BJ (cell line): ENCODE measurements at regions not wholly inside any gene's neighbourhood (a gene's known extent, or its start where the extent isn't known, plus 50 kb on each side); places are given as distances from the start of the nearest gene placed in this dataset.

Source experiments
- CTCF ChIA-PET: fragments of 350-600 bp; formaldehyde crosslinking; extraction: SDS; loops from one replicate; lab custom pipeline; 2021; ENCODE audit warnings: antibody characterized with exemption, inconsistent platforms; lab: Yijun Ruan, JAX
- POLR2A ChIA-PET: fragments of 300-600 bp; sonication (Branson Sonifier 250); formaldehyde crosslinking; extraction: SDS; loops from one replicate; lab custom pipeline; 2021; ENCODE audit warnings: antibody characterized with exemption; lab: Charles Lee
- DNase-seq: peaks from one replicate; pipeline ENCODE4 v3.0.0-alpha.2; 2011; ENCODE audit warnings: low read depth
- H3K27me3 ChIP-seq: 2 replicates; pipeline ENCODE4 v1.6.0; 2011; ENCODE audit warnings: low read length; ENCODE audit not compliant: control insufficient read depth, insufficient read depth
- H3K36me3 ChIP-seq: 2 replicates; pipeline ENCODE4 v1.5.1; 2011; ENCODE audit warnings: low read length; ENCODE audit not compliant: control insufficient read depth, insufficient read depth
- H3K4me3 ChIP-seq: 2 replicates; pipeline ENCODE4 v1.5.1; 2011; ENCODE audit warnings: low read depth, mild to moderate bottlenecking, control low read depth, low read length
- CTCF ChIP-seq: IDR thresholded peaks from 2 replicates; pipeline ENCODE4 v1.5.1; 2011; ENCODE audit warnings: low read depth, mild to moderate bottlenecking, control low read depth, inconsistent platforms, low read length, moderate library complexity; ENCODE audit not compliant: insufficient read depth

- ChIA-PET CTCF (interaction anchor here (0.7 to 1.6 kb wide), 4 partner anchors 8 to 30 kb away, joined by 3 read pairs; no protein-coding TSS in a partner anchor), POLR2A (no interaction called here)
- TF ChIP-seq CTCF = no peak
- Histone ChIP-seq H3K36me3 (no peaks in the 10 kb centered on the region), H3K27me3 (no peaks in the 10 kb centered on the region), H3K4me3 (no peak overlapping the region)
- no peak for DNase-seq
Measured at GRCh38 chr2:100199421-100199820, 57.0 kb upstream of the AFF3 start.

GRCh38 chr2:100198461-100199230, 56.3 kb upstream of the AFF3 start:
- no peak for DNase-seq
- CTCF ChIA-PET = interaction anchor here (1.1 to 1.6 kb wide), 2 partner anchors 9 to 19 kb away, joined by 3 read pairs; no protein-coding TSS in a partner anchor
- Histone ChIP-seq H3K27me3 (no peaks in the 10 kb centered on the region), H3K4me3 (no peak overlapping the region), H3K36me3 (no peaks in the 10 kb centered on the region)
- POLR2A ChIA-PET = no interaction called here
- TF ChIP-seq CTCF = no peak

- Histone ChIP-seq H3K36me3 (no peaks in the 10 kb centered on the region), H3K4me3 (no peak overlapping the region), H3K27me3 (no peaks in the 10 kb centered on the region)
- ChIA-PET POLR2A (interaction anchor here (0.5 kb wide), 1 partner anchor 570 kb away, joined by 3 read pairs; no protein-coding TSS in a partner anchor), CTCF (interaction anchor here (0.7 to 1.6 kb wide), 2 partner anchors 10 to 33 kb away, joined by 3 read pairs; no protein-coding TSS in a partner anchor)
- TF ChIP-seq CTCF = no peak
- DNase-seq = peak; percentile 55
Measured at GRCh38 chr2:100197631-100198153, 55.3 kb upstream of the AFF3 start.

GRCh38 chr2:100196786-100197494, 54.5 kb upstream of the AFF3 start:
- H3K4me3 ChIP-seq = no peak overlapping the region
- H3K36me3 ChIP-seq = no peaks in the 10 kb centered on the region
- DNase-seq = peak; percentile 72
- no peak for TF ChIP-seq CTCF
- ChIA-PET POLR2A (no interaction called here), CTCF (no interaction called here)
- H3K27me3 ChIP-seq = no peaks in the 10 kb centered on the region

GRCh38 chr2:100195942-100196341, 53.6 kb upstream of the AFF3 start:
- ChIA-PET CTCF (no interaction called here), POLR2A (no interaction called here)
- TF ChIP-seq CTCF = no peak
- Histone ChIP-seq H3K36me3 (no peaks in the 10 kb centered on the region), H3K4me3 (no peak overlapping the region), H3K27me3 (no peaks in the 10 kb centered on the region)
- DNase-seq = no peak
